ENCODE measurements at regions not wholly inside any gene's neighbourhood (a gene's known extent, or its start where the extent isn't known, plus 50 kb on each side); places are given as distances from the start of the nearest gene placed in this dataset.
"Not testable (repeated sequence)": the region's sequence is repeated elsewhere in the genome, so short reads cannot be mapped to it uniquely, and the experiment has no call there.

GRCh38 chr4:64001229-64001898 is 407.9 kb downstream of the TECRL start:
- DNase-seq, result no peak

DNA sequence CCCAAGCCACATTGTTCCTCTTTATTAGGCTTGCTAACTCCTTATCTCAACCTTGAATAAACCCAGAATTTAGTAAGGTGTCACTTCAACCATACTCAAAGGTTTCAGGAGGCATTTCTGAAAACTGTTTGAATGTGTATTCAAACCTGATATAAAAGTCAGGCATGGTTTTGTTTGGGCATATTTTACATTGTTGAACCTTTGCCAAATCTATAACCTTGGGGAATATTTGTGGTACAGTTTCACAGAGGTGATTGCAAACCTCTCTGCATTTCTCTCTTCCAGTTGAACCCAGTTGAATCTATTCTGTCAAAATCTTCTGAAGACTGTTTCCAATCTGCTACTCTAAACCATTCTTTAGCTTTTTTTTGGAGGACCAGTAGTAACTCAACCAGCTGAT is 409.0 kb downstream of the TECRL start:
- no peak for DNase-seq

GRCh38 chr4:63986253-63986652 is 423.0 kb downstream of the TECRL start:
- DNase-seq, result no peak

DNA sequence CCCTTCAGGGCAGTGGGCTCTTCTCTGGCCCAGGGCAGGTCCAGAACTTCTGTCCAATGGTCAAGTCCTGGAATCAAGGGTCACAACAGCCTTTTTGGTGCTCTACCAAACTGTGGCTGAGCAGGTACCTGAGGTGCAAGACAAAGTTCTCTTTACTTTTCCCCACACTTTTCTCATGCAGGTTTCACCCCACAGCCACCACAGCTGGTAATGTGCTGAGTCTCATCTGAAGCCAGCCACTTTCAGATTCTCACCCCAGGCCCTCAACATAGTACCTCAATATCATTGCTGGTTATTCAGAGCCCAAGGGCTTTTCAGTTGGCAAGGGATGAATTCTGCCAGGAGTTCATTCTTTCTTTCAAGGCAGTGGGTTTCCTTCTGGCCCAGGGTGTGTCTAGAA is 426.0 kb downstream of the TECRL start:
- DNase-seq, result no peak

GRCh38 chr4:63965875-63966274 is 443.4 kb downstream of the TECRL start:
- DNase-seq, result no peak

DNA sequence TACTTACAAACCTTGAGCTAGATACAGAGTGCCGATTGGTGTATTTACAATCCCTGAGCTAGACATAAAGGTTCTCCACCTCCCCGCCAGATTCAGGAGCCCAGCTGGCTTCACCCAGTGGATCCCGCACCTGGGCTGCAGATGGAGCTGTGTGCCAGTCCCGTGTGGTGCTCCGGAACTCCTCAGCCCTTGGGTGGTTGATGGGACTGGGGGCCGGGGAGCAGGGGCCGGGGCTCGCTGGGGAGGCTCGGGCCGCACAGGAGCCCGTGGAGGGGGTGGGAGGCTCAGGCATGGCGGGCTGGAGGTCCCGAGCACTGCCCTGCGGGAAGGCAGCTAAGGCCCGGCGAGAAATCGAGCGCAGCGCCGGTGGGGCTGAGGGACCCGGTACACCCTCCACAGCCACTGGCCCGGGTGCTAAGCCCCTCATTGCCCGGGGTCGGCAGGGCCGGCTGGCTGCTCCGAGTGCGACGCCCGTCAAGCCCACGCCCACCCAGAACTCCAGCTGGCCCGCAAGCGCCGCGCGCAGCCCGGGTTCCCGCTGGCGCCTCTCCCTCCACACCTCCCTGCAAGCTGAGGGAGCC is 466.5 kb downstream of the TECRL start:
- DNase-seq, result not testable (repeated sequence)

- no peak for DNase-seq
Observed at GRCh38 chr4:63937961-63938360, 471.3 kb downstream of the TECRL start.

DNA sequence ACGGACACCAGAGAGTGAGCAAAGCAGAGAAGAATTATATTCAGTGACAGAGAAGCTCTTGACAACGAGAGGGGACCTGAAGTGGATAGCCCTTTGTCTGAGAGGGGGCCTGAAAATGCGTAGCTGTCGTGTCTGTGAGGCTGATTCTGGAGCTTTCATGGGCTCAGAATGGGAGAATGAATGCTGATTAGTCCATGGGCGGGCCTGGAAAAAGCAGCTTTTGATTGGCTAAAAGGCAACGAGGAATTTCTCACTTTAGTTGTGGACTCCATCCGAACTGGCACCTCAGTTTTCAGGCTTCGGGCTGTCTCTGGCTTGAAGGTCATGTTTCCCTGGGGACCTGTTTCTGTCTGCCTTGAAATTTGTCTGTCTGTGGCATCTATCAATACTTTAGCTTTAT is 487.1 kb downstream of the TECRL start:
- no peak for DNase-seq

- DNase-seq, result no peak
Observed at GRCh38 chr4:63921561-63921960, 487.7 kb downstream of the TECRL start.

GRCh38 chr4:63919636-63920365 is 489.4 kb downstream of the TECRL start:
- no peak for DNase-seq

DNA sequence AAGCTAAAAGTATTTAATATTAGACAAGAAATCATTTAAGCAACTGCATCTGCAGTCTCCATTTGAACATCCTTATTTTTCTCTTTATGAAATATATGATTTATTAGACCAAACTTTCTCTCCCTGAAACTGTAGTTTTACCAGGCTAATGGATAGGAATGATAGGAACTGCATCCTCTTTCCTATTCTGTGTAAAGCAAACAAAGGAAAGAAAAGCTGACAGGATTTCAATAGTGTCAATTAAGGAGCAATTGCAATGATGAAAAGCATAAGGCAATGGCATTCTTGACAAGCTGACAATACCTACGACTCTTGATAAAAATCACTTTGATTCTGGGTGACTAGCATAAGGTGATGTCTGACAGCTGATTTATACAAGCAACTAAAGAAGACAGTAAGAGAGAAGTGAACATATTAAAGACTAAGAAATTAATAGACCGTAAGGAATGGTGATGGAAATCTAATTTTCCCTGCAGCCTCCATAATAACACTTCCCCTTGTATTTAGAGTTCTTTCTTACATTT is 502.5 kb downstream of the TECRL start:
- DNase-seq, result no peak

DNA sequence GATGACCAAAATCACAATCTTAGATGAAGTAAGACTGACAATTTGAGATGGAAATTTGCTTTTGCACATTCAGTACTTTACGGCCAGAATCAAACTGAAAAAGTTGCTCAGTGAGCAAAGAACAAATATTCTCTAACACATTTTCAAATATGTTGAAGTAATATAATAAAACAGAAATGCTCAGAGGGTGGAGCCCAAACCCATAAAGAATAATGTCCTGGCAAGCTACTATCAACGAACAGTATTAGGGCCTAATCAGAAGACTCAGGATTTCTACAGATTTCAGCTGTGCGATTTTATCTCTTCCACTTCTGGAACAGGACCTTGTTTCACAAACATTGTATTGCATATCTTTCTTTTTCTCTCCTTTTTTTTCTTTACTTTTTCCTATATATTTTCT is 505.0 kb downstream of the TECRL start:
- DNase-seq, result no peak

DNA sequence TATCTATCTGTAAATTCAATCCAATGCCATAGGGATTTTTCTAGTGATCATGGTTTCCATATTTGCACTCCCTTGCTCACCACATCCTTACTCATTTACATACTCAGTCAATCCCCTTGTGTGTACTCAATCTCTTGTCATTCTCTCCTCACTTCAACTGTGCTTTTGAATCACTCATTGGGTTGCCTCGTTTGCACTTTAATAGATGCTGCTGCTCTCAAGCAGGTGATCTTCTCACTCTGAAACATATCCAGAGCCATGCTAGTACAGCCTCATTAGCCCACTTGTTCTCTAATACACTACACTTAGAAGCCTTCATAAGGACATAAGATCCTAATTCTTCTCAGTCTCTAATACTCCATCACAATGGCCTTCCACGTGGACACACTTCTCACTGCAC is 507.9 kb downstream of the TECRL start:
- no peak for DNase-seq

DNA sequence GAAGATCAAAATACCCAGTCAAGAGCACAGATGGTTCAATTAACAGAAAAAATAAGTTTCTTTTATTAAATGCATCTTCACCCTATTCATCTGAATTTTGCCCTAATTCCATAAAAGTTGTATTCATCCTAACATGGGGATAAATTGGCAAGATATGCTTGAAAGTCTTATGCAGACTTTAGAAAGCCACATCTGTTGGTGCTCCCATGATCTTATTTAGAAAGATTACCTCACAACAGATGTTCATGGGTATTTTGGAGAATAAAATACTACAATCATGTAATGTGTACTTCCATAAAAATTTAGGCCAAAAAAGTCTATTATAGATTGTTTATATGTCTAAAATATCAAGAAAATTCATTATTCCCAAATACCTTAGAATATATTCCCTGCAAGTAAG is 510.3 kb downstream of the TECRL start:
- no peak for DNase-seq

GRCh38 chr4:63894161-63894560 is 515.1 kb downstream of the TECRL start:
- DNase-seq, result no peak

DNA sequence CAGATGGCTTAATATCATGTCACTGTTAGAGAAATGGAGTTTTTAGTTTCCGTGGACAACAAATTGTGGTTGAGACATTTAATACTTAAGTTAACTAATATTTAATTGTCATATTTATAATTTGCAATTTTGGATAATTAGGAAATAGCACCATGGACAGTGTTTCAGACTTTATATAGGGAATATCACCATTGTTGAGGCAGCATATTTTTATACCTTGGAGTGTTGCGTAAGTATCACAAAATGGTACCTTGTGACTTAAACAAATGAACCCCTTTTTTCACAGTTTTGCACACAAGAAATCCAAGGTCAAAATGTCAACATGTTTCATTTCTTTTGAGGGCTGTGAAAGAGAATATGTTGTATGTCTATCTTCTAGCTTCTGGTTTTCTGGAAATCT is 539.9 kb downstream of the TECRL start:
- no peak for DNase-seq

DNA sequence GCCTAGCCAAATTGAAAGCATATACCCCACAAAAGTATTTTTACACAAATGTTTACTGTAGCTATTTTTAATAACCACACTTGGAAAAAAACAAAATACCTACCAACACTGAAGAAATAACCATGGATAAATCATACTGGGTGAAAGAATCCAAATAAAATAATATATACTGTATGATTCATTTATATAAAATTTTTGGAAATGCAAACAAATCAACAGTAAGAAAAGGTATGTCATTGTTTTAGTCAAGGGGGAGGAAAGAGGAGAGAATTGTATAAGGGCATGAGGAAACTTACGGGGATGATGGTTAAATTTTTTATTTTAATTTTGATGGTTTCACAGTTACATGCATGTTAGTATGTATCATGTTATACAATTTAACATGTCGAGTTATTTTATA is 557.8 kb downstream of the TECRL start:
- no peak for DNase-seq

DNA sequence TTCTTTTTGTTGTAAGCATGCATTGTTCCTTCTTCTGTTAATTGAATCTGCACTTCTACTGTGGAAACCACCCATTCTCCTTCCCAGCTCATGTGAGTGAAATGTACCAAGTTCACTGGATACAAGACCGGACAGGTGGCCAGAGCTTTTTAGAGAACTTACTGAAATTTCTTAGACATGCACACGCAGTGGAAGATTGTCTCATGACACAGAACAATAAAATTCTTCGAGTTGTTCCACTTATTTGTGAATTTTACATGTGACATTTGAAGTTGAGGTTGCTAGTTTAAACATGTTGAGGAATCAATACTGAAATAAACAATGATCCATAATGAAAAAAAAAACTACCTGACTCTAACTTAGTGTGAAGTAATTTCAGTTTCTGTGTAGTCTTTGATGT is 568.0 kb downstream of the TECRL start:
- no peak for DNase-seq

DNA sequence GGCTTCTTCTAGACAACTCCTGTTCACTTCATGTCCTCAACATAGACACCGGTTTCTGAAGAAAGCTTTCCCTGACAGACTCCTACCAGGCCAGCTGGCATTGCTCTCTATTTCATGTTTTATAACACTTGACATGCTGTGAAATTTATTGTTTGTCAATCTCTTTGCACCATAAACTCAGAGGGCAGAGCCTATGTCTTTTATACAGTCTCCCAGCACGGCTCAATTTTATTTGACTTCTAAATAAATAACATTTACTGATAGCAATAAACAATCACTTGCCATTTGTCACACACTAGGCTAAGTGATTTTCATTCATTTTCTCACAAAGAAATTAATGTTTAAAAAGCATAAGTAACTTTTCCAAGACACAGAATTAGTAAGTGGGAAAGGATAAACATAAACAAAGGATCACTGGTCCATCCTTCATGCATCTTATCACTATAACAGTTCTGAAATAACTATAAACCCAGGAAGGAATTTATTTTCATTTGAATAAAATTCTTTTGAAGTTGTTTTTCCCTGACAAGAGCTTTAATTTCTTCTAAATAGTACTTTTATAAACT is 577.6 kb downstream of the TECRL start:
- DNase-seq, result no peak

DNA sequence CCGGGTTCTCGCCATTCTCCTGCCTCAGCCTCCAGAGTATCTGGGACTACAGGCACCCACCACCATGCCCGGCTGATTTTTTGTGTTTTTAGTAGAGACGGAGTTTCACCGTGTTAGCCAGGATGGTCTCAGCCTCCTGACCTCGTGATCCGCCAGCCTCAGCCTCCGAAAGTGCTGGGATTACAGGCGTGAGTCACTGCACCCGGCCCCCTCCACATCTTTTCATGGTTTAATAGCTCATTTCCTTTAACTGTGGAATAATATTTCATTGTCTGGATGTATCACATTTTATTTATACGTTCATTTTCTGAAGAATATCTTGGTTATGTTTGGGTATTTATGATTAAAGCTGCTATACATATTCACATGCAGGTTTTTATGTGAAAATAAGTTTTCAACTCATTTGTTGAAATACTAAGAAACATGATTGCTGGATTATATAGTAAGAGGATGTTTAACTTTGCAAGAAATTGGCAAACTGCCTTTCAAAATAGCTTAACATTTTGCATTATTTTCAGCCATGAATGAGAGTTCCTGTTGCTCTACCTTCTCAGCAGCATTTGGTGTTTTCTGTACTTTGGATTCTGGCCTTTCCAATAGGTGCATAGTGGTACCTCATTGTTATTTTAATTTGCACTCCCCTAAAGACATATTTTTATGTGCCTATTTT is 591.9 kb downstream of the TECRL start:
- no peak for DNase-seq

GRCh38 chr4:63814171-63814964 is 594.9 kb downstream of the TECRL start:
- DNase-seq, result no peak

DNA sequence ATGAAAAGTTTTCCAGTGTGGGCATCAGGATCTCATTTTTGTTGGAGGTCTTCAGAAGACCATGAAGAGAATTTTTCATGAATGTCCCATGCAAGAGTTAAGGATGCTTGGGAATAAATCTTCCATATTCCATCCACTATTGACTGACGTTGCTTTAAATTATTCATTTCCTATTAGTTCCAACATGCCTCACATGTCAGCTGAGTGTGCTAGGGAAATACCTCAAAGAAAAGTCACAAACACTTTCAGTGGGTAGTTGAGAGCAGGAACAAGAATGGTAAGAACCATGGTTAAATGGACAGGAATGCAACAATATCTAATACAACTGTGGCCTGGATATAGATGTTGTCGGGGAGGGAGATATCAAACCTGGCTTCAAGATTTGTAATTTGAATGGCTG is 610.1 kb downstream of the TECRL start:
- DNase-seq, result no peak

Measured in NCI-H524 treated with DMSO at 0.1 percent for 48 hours (cell line).